AG09319 (cell line): ENCODE measurements at regions not wholly inside any gene's neighbourhood (a gene's known extent, or its start where the extent isn't known, plus 50 kb on each side); places are given as distances from the start of the nearest gene placed in this dataset.

ENCODE experiments used
- DNase-seq: peaks from one replicate; pipeline ENCODE4 v3.0.0-alpha.2; 2010; ENCODE audit warnings: low read depth; ENCODE audit errors: extremely low read depth
- TF ChIP-seq, protein P1 (sequence below): IDR thresholded peaks from 2 replicates; pipeline ENCODE4 v1.5.1; 2011; ENCODE audit warnings: low read depth, mild to moderate bottlenecking, inconsistent platforms, low read length, moderate library complexity

DNA sequence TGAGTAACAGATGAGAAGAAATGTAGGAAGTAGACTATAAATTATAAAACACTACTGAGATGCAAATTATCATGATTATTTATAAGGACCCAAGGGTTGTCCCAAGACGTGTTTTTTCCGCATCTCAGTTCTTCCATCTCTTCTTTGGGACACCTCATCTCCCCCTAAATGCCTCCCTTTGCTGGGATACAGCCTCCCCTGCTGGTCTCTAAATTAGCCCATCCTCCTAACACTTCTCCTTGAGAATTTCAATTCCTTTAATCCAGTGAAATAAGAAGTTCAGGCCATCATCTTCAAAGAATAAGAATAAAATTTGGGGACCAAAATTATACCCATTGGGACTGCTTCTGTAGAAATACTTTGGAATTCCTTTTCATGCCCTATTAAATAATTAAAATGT, 667.0 kb downstream of the BCL11B start:
- DNase-seq: no peak
- TF ChIP-seq, protein P1, sequence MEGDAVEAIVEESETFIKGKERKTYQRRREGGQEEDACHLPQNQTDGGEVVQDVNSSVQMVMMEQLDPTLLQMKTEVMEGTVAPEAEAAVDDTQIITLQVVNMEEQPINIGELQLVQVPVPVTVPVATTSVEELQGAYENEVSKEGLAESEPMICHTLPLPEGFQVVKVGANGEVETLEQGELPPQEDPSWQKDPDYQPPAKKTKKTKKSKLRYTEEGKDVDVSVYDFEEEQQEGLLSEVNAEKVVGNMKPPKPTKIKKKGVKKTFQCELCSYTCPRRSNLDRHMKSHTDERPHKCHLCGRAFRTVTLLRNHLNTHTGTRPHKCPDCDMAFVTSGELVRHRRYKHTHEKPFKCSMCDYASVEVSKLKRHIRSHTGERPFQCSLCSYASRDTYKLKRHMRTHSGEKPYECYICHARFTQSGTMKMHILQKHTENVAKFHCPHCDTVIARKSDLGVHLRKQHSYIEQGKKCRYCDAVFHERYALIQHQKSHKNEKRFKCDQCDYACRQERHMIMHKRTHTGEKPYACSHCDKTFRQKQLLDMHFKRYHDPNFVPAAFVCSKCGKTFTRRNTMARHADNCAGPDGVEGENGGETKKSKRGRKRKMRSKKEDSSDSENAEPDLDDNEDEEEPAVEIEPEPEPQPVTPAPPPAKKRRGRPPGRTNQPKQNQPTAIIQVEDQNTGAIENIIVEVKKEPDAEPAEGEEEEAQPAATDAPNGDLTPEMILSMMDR: no peak

DNA sequence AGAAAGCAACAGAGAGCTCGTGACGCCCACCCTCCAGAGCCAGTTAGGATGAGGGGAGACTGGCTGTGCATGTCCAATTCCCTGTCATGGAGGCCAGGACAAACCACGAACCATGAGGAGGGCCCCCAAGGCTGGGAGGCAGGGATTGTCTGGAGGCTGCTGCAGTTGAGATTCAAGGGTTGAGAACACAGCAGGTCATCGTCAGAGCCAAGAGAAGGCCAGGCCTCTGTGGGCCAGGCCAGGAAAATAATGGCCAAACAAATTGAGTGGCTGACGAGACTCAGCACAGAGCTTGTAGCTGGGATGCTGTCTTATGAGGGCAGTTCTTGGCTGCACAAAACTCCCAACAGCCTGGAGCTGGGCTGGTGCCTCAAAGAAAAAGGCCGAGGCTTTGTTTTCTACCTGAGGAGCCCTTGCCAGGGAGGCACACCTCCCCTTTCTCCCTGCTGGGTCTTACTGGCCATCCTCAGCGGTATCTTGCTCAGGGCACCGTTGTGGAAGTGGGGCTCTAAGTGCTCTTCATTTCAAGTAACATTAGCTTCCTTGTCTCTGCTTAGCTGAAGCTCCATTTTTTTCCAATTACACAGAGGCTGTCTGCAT, 665.9 kb downstream of the BCL11B start:
- no peak for DNase-seq
- TF ChIP-seq, protein P1: no peak

- no peak for DNase-seq
- TF ChIP-seq, protein P1: no peak
Observed at GRCh38 chr14:98606816-98607215, 665.2 kb downstream of the BCL11B start.

DNA sequence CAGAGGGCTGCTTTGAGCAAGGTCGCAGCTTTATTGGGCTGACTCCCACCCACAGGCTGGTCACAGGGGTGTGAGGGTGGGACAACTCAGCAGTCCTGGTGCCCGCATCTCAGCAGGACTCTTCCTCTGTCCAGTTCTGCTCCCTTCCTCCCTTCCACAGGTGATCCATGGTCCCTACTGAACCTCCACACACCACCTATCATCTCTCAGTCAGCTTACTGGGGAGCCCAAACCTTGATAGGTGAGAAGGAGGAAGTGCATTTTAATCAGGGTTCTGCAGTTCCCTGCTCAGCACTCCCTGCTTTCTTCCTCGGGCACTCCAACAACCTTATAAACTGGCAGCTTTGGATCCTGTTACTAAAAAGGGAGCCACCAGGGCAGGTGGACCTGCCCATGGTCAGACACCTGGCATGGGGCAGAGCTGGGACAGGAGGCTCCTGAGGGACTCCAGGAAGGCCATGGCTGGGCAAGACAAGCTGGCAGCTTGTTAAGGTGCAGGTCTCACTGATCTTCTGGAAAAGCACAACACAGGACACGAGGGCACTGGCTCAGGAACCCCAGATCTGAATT, 664.6 kb downstream of the BCL11B start:
- DNase-seq: no peak
- TF ChIP-seq, protein P1: no peak

DNA sequence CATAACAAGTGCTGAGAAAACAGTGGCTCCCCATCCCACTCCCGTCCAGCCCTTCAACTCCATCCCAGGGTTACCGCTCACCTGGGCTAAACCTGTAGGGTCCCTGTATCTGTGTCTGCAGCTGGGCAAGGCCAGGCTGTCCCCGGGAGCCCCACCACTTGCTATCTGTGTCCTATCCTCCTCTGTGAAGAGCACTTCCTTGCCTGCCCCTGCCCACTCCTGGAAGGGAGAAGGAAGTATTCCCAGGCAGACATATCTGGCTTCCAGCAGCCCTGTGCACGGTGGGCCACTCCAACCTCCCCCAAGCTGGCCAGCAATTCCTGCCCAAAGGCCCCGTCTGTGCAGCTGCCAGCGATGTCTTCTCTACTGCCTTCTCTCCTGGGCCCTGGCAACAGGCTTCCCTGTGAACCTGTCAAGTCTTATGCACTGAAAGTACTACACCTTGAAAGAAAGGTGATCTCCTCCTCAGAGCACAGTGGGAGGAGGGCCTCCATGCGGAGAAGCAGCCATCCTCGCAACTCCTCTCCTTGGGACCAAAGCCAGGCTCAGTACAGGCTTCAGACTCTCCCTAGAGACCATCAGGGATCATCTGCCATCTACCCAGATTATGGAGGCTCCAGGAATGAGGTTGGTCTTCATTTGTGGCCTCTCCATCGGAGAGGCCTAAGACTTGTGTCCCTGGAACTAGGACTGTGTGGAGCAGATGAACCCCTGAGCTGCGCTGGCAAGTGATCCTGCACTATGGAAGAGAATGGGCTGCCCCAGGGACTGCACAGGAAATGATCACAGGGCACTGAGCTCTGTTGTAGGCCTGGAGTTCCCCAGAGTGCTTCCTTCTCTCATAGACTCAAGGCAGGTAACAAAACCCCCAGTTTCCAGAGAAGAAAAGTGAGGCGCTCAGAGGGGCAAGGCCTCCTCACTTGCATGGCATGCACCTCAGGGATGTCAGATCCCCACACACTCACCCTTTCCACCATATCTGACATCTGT, 663.6 kb downstream of the BCL11B start:
- no peak for DNase-seq
- TF ChIP-seq, protein P1: no peak

DNA sequence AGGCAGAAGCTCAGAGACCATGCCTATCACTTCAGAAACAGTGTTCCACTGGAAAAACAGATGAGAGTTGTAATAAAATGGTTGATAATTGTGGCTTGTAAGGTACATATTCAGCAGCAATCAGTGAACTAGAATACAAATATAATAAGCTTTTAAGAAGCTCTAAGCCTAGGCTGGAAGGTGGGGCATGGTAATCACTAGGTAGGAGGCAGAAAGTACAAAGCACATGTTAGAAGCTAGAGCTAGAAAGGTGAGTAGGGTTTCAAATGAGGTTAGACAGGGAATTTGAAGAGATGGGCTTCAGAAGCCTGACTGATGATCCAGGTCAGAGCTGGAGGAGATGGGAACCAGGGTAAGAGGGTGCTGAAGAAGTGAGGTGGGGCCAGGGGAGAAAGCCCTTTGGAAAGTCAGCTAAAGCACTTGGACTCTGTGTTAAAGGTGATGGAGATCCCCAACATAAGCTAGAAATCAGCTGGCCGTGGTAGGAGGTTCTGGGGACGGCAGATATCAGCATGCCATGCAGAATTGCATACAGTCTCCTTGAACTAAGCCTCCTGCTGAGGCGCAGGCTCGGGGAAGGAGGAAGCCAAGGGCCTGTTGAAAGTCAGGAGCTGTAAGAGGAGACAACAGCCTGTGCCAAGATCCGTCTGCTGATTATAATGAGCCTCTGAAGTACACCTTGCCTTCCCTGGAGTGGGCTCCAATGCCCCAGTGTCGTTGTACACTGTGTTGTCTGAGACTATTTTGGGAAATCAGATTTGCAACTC, 659.4 kb downstream of the BCL11B start:
- DNase-seq: no peak

More for the DNA sequence above, 659.4 kb downstream of the BCL11B start:
- TF ChIP-seq, protein P1: no peak
